Body of pancreas (tissue), 4 donors: ENCODE measurements at regions not wholly inside any gene's neighbourhood (a gene's known extent, or its start where the extent isn't known, plus 50 kb on each side); places are given as distances from the start of the nearest gene placed in this dataset.

ENCODE experiments used
- ATAC-seq: fragments of 150-250 bp; one replicate; pipeline ENCODE4 v1.9.1; 2016
- DNase-seq, 4 donors: peaks; one replicate each; pipeline ENCODE4 v3.0.0-alpha.2; 2019
- H3K27ac ChIP-seq, 4 donors: fragments of 200-600 bp; sonication (generic); 1 replicate in 3 of 4; 2 replicates in 1 of 4; pipeline versions ENCODE4 v1.5.1 to v1.6.1; 2016 to 2019; ENCODE audit warnings: mild to moderate bottlenecking in 1 of 4, mixed read lengths in 1 of 4, moderate library complexity in 1 of 4
- H3K27me3 ChIP-seq, 2 donors: fragments of 200-600 bp; sonication (generic); one replicate each; pipeline ENCODE4 v1.6.0; 2016; ENCODE audit warnings: mild to moderate bottlenecking in 1 of 2
- H3K36me3 ChIP-seq, 2 donors: fragments of 200-600 bp; sonication (generic); replicated peaks in 1 of 2; 2 replicates each; pipeline ENCODE4 v1.5.1; 2016; ENCODE audit warnings: low read depth in 2 of 2; ENCODE audit not compliant: insufficient read depth in 1 of 2
- H3K4me1 ChIP-seq: fragments of 200-600 bp; sonication (generic); one replicate; pipeline ENCODE4 v1.6.0; 2016
- H3K4me3 ChIP-seq, 2 donors: fragments of 200-600 bp; sonication (generic); 1 replicate in 1 of 2; 2 replicates in 1 of 2; pipeline ENCODE4 v1.5.1; 2016 to 2019
- H3K9me3 ChIP-seq, 3 donors: fragments of 200-600 bp; sonication (generic); 1 replicate in 2 of 3; 2 replicates in 1 of 3; pipeline ENCODE4 v1.5.1; 2016
- CTCF ChIP-seq, 7 experiments: fragments of 450-650 bp in 4 of 7; fragments of 200-600 bp in 3 of 7; sonication (generic) in 3 of 7; IDR thresholded peaks; one replicate each; pipeline ENCODE4 v1.5.1; 2016 to 2019; ENCODE audit warnings: antibody characterized with exemption in 7 of 7
- POLR2A ChIP-seq, 3 donors: fragments of 450-650 bp; IDR thresholded peaks; one replicate each; pipeline ENCODE4 v1.6.1; 2016; ENCODE audit warnings: antibody characterized with exemption in 3 of 3, mild to moderate bottlenecking in 2 of 3
- WGBS, 2 donors: methylation state at CpG; one replicate each; pipeline ENCODE4 v1.1.5; 2017; 5-methylcytosine and 5-hydroxymethylcytosine counted together
- intact Hi-C: fragments of 100-400 bp; cut with DNase I; formaldehyde crosslinking; loops from one replicate; pipeline ENCODE4 v1.15.1; 2023

GRCh38 chr2:6770006-6770405 lies 95.7 kb downstream of the CMPK2 start:
- intact Hi-C loops, result loop anchor here (10.0 kb wide), 1 partner anchor 415 kb away; no protein-coding TSS in a partner anchor
- H3K27ac ChIP-seq, result no peak overlapping the region
- no peaks in the 10 kb centered on the region for H3K36me3 ChIP-seq
- no peak for TF ChIP-seq CTCF (IDR thresholded peaks at IDR 0.05)
- TF ChIP-seq POLR2A (IDR thresholded peaks at IDR 0.05), result no peak
- no peaks in the 10 kb centered on the region for H3K9me3 ChIP-seq
- ATAC-seq (no peak), DNase-seq (no peak)
- peaks cover 7% of the 10 kb centered on the region for H3K4me1 ChIP-seq
- WGBS, 2 donors, result 77 to 79% methylated on average over 8 to 16 of the region's 16 CpGs
- no peaks in the 10 kb centered on the region for H3K27me3 ChIP-seq
- no peak overlapping the region for H3K4me3 ChIP-seq

DNA sequence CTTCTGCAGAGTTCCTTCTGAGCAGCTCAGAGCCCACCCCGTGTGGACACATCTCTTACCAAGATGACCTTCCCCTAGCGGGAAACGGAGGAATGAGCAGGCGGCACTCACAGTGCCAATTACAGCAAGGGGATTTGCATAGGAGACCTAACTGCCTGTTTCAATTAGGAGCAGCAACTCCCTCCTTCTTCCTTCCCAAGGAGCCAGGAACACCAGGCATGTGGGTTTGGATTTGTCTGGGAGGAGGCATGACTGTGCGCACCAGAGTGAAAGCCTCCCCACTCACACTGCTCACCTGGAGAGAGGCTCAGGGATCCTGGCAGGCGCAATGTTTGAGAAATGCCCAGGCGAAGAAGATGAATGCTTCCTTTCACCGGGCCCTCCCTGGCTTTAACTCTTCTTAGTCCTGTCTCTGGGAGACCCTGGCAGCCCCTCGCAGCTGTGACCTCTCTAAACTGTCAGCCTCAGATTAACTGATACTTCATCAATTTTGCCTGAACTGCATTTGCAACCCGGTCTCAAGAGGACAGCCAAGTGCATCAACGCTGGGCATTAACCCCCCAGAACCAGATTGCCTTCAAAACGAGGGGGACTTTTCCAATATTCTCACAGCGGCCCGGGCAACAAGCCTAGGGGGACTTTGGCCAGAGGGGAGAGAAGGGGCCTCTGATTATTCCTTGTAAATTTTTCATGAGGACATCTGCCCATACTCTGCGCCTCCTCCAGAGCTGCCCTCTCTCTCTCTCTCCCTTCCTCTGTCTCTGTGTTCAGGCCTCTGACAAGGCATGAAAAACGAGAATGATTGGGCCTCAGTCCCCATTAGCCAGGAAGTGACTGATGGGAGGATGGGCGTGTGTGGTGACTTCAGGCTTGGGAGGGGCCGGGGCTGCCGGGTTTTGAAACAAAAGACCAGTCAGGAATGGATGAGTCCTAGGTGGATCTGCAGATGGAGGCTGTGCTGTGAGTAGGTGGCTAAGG lies 93.8 kb downstream of the CMPK2 start:
- intact Hi-C loops, result loop anchor here (10.0 kb wide), 1 partner anchor 417 kb away; no protein-coding TSS in a partner anchor
- TF ChIP-seq CTCF (IDR thresholded peaks at IDR 0.05), result no peak
- TF ChIP-seq POLR2A (IDR thresholded peaks at IDR 0.05), result no peak
- WGBS, 2 donors, result 35 to 47% methylated on average over 16 to 19 of the region's 19 CpGs
- DNase-seq (no peak), ATAC-seq (no peak)
- no peaks in the 10 kb centered on the region for H3K27me3 ChIP-seq
- peaks cover 7% of the 10 kb centered on the region for H3K4me1 ChIP-seq
- H3K9me3 ChIP-seq, result no peaks in the 10 kb centered on the region
- H3K27ac ChIP-seq, result no peak overlapping the region
- H3K36me3 ChIP-seq, result no peaks in the 10 kb centered on the region
- no peak overlapping the region for H3K4me3 ChIP-seq

GRCh38 chr2:6773007-6773693 lies 92.6 kb downstream of the CMPK2 start:
- no peak overlapping the region for H3K27ac ChIP-seq
- H3K36me3 ChIP-seq, result no peaks in the 10 kb centered on the region
- intact Hi-C loops, result loop anchor here (10.0 kb wide), 1 partner anchor 418 kb away; no protein-coding TSS in a partner anchor
- H3K4me3 ChIP-seq, result no peak overlapping the region
- peaks cover 7% of the 10 kb centered on the region for H3K4me1 ChIP-seq
- DNase-seq (peak; percentile 40 to 65 (median 56)), ATAC-seq (peak; percentile 84)
- WGBS, 2 donors, result 10 to 13% methylated on average over 17 to 29 of the region's 29 CpGs
- H3K27me3 ChIP-seq, result no peaks in the 10 kb centered on the region
- TF ChIP-seq CTCF (IDR thresholded peaks at IDR 0.05) (peak; percentile 87 to 96 (median 90)), POLR2A (IDR thresholded peaks at IDR 0.05) (no peak)
- no peaks in the 10 kb centered on the region for H3K9me3 ChIP-seq

DNA sequence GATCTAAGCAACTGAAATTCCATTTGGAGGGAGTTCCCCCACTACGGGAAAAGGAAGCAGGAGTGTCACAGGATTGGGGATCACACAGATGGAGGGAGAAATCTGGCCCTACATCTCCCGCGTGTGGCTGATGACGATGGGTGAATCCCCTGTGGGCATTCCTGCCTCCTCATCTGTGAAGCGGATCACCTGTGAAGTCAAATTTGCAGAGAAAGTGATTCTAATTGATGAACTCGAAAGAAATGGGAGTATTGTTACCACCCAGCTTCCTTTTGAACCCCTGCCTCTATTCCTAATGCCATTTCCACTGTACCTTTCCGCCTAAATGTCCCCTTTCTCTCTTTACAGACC lies 92.0 kb downstream of the CMPK2 start:
- Histone ChIP-seq H3K27ac (no peak overlapping the region), H3K27me3 (no peaks in the 10 kb centered on the region), H3K36me3 (no peaks in the 10 kb centered on the region), H3K4me1 (peaks cover 7% of the 10 kb centered on the region), H3K4me3 (no peak overlapping the region), H3K9me3 (no peaks in the 10 kb centered on the region)
- intact Hi-C loops, result loop anchor here (10.0 kb wide), 1 partner anchor 419 kb away; no protein-coding TSS in a partner anchor
- no peak for TF ChIP-seq CTCF (IDR thresholded peaks at IDR 0.05)
- TF ChIP-seq POLR2A (IDR thresholded peaks at IDR 0.05), result no peak
- ATAC-seq (no peak), DNase-seq (no peak)
- WGBS, 2 donors, result 50 to 54% methylated on average over 7 of the region's 7 CpGs
